CD4-positive, alpha-beta memory T cell (primary cell): ENCODE measurements at regions not wholly inside any gene's neighbourhood (a gene's known extent, or its start where the extent isn't known, plus 50 kb on each side); places are given as distances from the start of the nearest gene placed in this dataset.

Experiments
- CTCF ChIA-PET: fragments of 350-600 bp; sonication (Branson Sonifier 250); formaldehyde crosslinking; loops from one replicate; lab custom pipeline; 2021; ENCODE audit warnings: inconsistent platforms; ENCODE audit not compliant: partially characterized antibody; lab: Charles Lee
- POLR2A ChIA-PET: fragments of 350-600 bp; sonication (Branson Sonifier 250); formaldehyde crosslinking; loops from one replicate; lab custom pipeline; 2021; ENCODE audit not compliant: partially characterized antibody; lab: Charles Lee
- DNase-seq, 5 donors: peaks; one replicate each; pipeline versions ENCODE4 v3.0.0 to v3.0.0-alpha.2; 2020 to 2022; ENCODE audit warnings: mixed read lengths in 1 of 5
- H3K27ac ChIP-seq: one replicate; pipeline ENCODE4 v1.7.0; 2013; ENCODE audit warnings: low read depth, low read length
- H3K27me3 ChIP-seq: 2 replicates; pipeline ENCODE4 v1.7.0; 2013; ENCODE audit warnings: mild to moderate bottlenecking, low read length, moderate library complexity; ENCODE audit not compliant: insufficient read depth
- H3K36me3 ChIP-seq: 2 replicates; pipeline ENCODE4 v1.7.0; 2013; ENCODE audit warnings: mild to moderate bottlenecking, low read length, moderate library complexity; ENCODE audit not compliant: insufficient read depth
- H3K4me1 ChIP-seq: 2 replicates; pipeline ENCODE4 v1.7.0; 2013; ENCODE audit warnings: mild to moderate bottlenecking, low read length, moderate library complexity; ENCODE audit not compliant: insufficient read depth
- H3K4me3 ChIP-seq, 2 donors: one replicate each; pipeline ENCODE4 v1.7.0; 2013; ENCODE audit warnings: low read length in 2 of 2, mild to moderate bottlenecking in 1 of 2
- H3K9me3 ChIP-seq, 2 donors: one replicate each; pipeline ENCODE4 v1.7.0; 2013; ENCODE audit warnings: low read length in 2 of 2, control low read depth in 1 of 2; ENCODE audit not compliant: control insufficient read depth in 1 of 2
- H3K27ac Mint-ChIP-seq, 7 donors: one replicate each; pipeline ENCODE4 v1.8.0; 2020 to 2021; ENCODE audit warnings: mixed read lengths in 7 of 7, mild to moderate bottlenecking in 6 of 7, inconsistent platforms in 3 of 7, moderate library complexity in 3 of 7
- H3K27me3 Mint-ChIP-seq, 2 donors: one replicate each; pipeline ENCODE4 v1.8.0; 2020 to 2021; ENCODE audit warnings: mixed read lengths in 2 of 2
- H3K36me3 Mint-ChIP-seq, 2 donors: one replicate each; pipeline ENCODE4 v1.8.0; 2020 to 2021; ENCODE audit warnings: mixed read lengths in 2 of 2, inconsistent platforms in 1 of 2, mild to moderate bottlenecking in 1 of 2
- H3K4me1 Mint-ChIP-seq, 4 donors: one replicate each; pipeline ENCODE4 v1.8.0; 2020 to 2021; ENCODE audit warnings: mixed read lengths in 4 of 4, mild to moderate bottlenecking in 1 of 4
- H3K4me3 Mint-ChIP-seq, 8 donors: one replicate each; pipeline ENCODE4 v1.8.0; 2020 to 2021; ENCODE audit warnings: mixed read lengths in 8 of 8, mild to moderate bottlenecking in 7 of 8, moderate library complexity in 6 of 8, inconsistent platforms in 3 of 8
- H3K9me3 Mint-ChIP-seq, 8 donors: one replicate each; pipeline ENCODE4 v1.8.0; 2020 to 2021; ENCODE audit warnings: mixed read lengths in 8 of 8, mild to moderate bottlenecking in 5 of 8, inconsistent platforms in 3 of 8, moderate library complexity in 1 of 8
- intact Hi-C: fragments of 100-400 bp; cut with micrococcal nuclease; formaldehyde crosslinking; loops from one replicate; pipeline ENCODE4 v1.15.1; 2023

GRCh38 chr10:36765782-36766414, 359.5 kb upstream of the ANKRD30A start:
- POLR2A ChIA-PET: no interaction called here
- intact Hi-C loops: no loop called here
- CTCF ChIA-PET: no interaction called here

GRCh38 chr10:36764823-36765222, 360.6 kb upstream of the ANKRD30A start:
- Mint-ChIP-seq H3K27ac (no peak overlapping the region), H3K4me1 (no peaks in the 10 kb centered on the region), H3K36me3 (no peaks in the 10 kb centered on the region), H3K9me3 (peaks cover 0 to 2% (median 0%) of the 10 kb centered on the region in 8 donors), H3K27me3 (no peaks in the 10 kb centered on the region), H3K4me3 (no peak overlapping the region)
- Histone ChIP-seq H3K9me3 (no peaks in the 10 kb centered on the region), H3K36me3 (no peaks in the 10 kb centered on the region), H3K4me3 (no peak overlapping the region), H3K27me3 (no peaks in the 10 kb centered on the region), H3K27ac (no peak overlapping the region), H3K4me1 (no peaks in the 10 kb centered on the region)
- intact Hi-C loops: no loop called here
- ChIA-PET CTCF (no interaction called here), POLR2A (no interaction called here)
- no peak for DNase-seq

More at GRCh38 chr10:36765782-36766414, 359.5 kb upstream of the ANKRD30A start:
- peaks cover 0 to 4% (median 0%) of the 10 kb centered on the region in 8 donors for H3K9me3 Mint-ChIP-seq
- H3K27me3 Mint-ChIP-seq: no peaks in the 10 kb centered on the region
- H3K36me3 ChIP-seq: no peaks in the 10 kb centered on the region
- H3K4me1 ChIP-seq: no peaks in the 10 kb centered on the region
- H3K27ac Mint-ChIP-seq: no peak overlapping the region
- H3K36me3 Mint-ChIP-seq: no peaks in the 10 kb centered on the region
- no peaks in the 10 kb centered on the region for H3K27me3 ChIP-seq
- H3K4me3 Mint-ChIP-seq: no peak overlapping the region
- no peaks in the 10 kb centered on the region for H3K9me3 ChIP-seq
- no peak for DNase-seq
- H3K4me3 ChIP-seq: no peak overlapping the region
- H3K27ac ChIP-seq: no peak overlapping the region
- no peaks in the 10 kb centered on the region for H3K4me1 Mint-ChIP-seq

GRCh38 chr10:36761121-36761520, 364.3 kb upstream of the ANKRD30A start:
- Mint-ChIP-seq H3K27me3 (no peaks in the 10 kb centered on the region), H3K4me1 (no peaks in the 10 kb centered on the region), H3K9me3 (peaks cover 0 to 3% (median under 1%) of the 10 kb centered on the region in 8 donors), H3K27ac (no peak overlapping the region), H3K36me3 (no peaks in the 10 kb centered on the region), H3K4me3 (no peak overlapping the region)
- Histone ChIP-seq H3K4me1 (no peaks in the 10 kb centered on the region), H3K27me3 (no peaks in the 10 kb centered on the region), H3K36me3 (no peaks in the 10 kb centered on the region), H3K4me3 (no peak overlapping the region), H3K9me3 (no peaks in the 10 kb centered on the region), H3K27ac (no peak overlapping the region)
- POLR2A ChIA-PET: no interaction called here
- CTCF ChIA-PET: no interaction called here
- intact Hi-C loops: no loop called here
- no peak for DNase-seq

- Histone ChIP-seq H3K4me3 (no peak overlapping the region), H3K27ac (no peak overlapping the region), H3K9me3 (no peaks in the 10 kb centered on the region), H3K4me1 (no peaks in the 10 kb centered on the region), H3K36me3 (no peaks in the 10 kb centered on the region), H3K27me3 (no peaks in the 10 kb centered on the region)
- H3K36me3 Mint-ChIP-seq: no peaks in the 10 kb centered on the region
- H3K9me3 Mint-ChIP-seq: peaks cover 0 to 12% (median 1%) of the 10 kb centered on the region in 8 donors
- POLR2A ChIA-PET: no interaction called here
- no peak overlapping the region for H3K4me3 Mint-ChIP-seq
- no peak overlapping the region for H3K27ac Mint-ChIP-seq
- no peaks in the 10 kb centered on the region for H3K4me1 Mint-ChIP-seq
- CTCF ChIA-PET: no interaction called here
- DNase-seq: no peak
- intact Hi-C loops: no loop called here
- no peaks in the 10 kb centered on the region for H3K27me3 Mint-ChIP-seq
Measured at GRCh38 chr10:36759141-36759805, 366.1 kb upstream of the ANKRD30A start.

- ChIA-PET POLR2A (no interaction called here), CTCF (no interaction called here)
- Histone ChIP-seq H3K27ac (no peak overlapping the region), H3K27me3 (no peaks in the 10 kb centered on the region), H3K4me1 (no peaks in the 10 kb centered on the region), H3K36me3 (no peaks in the 10 kb centered on the region), H3K4me3 (no peak overlapping the region), H3K9me3 (no peaks in the 10 kb centered on the region)
- intact Hi-C loops: no loop called here
- no peak for DNase-seq
- H3K36me3 Mint-ChIP-seq: no peaks in the 10 kb centered on the region
- H3K4me3 Mint-ChIP-seq: no peak overlapping the region
- H3K27ac Mint-ChIP-seq: no peak overlapping the region
- no peaks in the 10 kb centered on the region for H3K27me3 Mint-ChIP-seq
- H3K4me1 Mint-ChIP-seq: no peaks in the 10 kb centered on the region
- peaks cover 0 to 20% (median 5%) of the 10 kb centered on the region in 8 donors for H3K9me3 Mint-ChIP-seq
Measured at GRCh38 chr10:36748128-36748871, 377.1 kb upstream of the ANKRD30A start.

GRCh38 chr10:36739884-36740445, 385.4 kb upstream of the ANKRD30A start:
- no peaks in the 10 kb centered on the region for H3K36me3 ChIP-seq
- no peaks in the 10 kb centered on the region for H3K36me3 Mint-ChIP-seq
- no peak overlapping the region for H3K27ac Mint-ChIP-seq
- H3K27ac ChIP-seq: no peak overlapping the region
- no peaks in the 10 kb centered on the region for H3K27me3 ChIP-seq
- H3K4me1 ChIP-seq: no peaks in the 10 kb centered on the region
- H3K9me3 ChIP-seq: no peaks in the 10 kb centered on the region
- ChIA-PET CTCF (no interaction called here), POLR2A (no interaction called here)
- H3K4me3 Mint-ChIP-seq: no peak overlapping the region
- intact Hi-C loops: no loop called here
- peaks cover 0 to 6% (median 2%) of the 10 kb centered on the region in 8 donors for H3K9me3 Mint-ChIP-seq
- H3K4me3 ChIP-seq: no peak overlapping the region
- no peaks in the 10 kb centered on the region for H3K4me1 Mint-ChIP-seq
- no peaks in the 10 kb centered on the region for H3K27me3 Mint-ChIP-seq
- no peak for DNase-seq

- no peaks in the 10 kb centered on the region for H3K36me3 Mint-ChIP-seq
- H3K27ac Mint-ChIP-seq: no peak overlapping the region
- no peak overlapping the region for H3K4me3 Mint-ChIP-seq
- H3K27me3 Mint-ChIP-seq: no peaks in the 10 kb centered on the region
- Histone ChIP-seq H3K27me3 (no peaks in the 10 kb centered on the region), H3K9me3 (no peaks in the 10 kb centered on the region), H3K27ac (no peak overlapping the region), H3K4me3 (no peak overlapping the region), H3K4me1 (no peaks in the 10 kb centered on the region), H3K36me3 (no peaks in the 10 kb centered on the region)
- ChIA-PET CTCF (interaction anchor here (0.8 kb wide), 1 partner anchor 8 kb away, joined by 3 read pairs; no protein-coding TSS in a partner anchor), POLR2A (no interaction called here)
- intact Hi-C loops: no loop called here
- no peak for DNase-seq
- H3K9me3 Mint-ChIP-seq: peaks cover 0 to 6% (median 3%) of the 10 kb centered on the region in 8 donors
- no peaks in the 10 kb centered on the region for H3K4me1 Mint-ChIP-seq
Measured at GRCh38 chr10:36738738-36739431, 386.5 kb upstream of the ANKRD30A start.
